Neuronal stem cell (in vitro differentiated cells): ENCODE measurements at regions not wholly inside any gene's neighbourhood (a gene's known extent, or its start where the extent isn't known, plus 50 kb on each side); places are given as distances from the start of the nearest gene placed in this dataset.

Source experiments
- DNase-seq: peaks from one replicate; pipeline ENCODE4 v3.0.0-alpha.2; 2013; ENCODE audit warnings: low spot score
- H2AFZ ChIP-seq: one replicate; pipeline ENCODE4 v1.6.1; 2013; ENCODE audit warnings: mild to moderate bottlenecking, low read length, inconsistent platforms
- H2AK5ac ChIP-seq: 2 replicates; pipeline ENCODE4 v1.6.1; 2013; ENCODE audit warnings: low read depth, mild to moderate bottlenecking, inconsistent platforms, low read length, moderate library complexity, mixed read lengths
- H2BK120ac ChIP-seq: 2 replicates; pipeline ENCODE4 v1.6.1; 2013; ENCODE audit warnings: low read depth, mild to moderate bottlenecking, inconsistent platforms, low read length, moderate library complexity, mixed read lengths
- H2BK12ac ChIP-seq: one replicate; pipeline ENCODE4 v1.6.1; 2013; ENCODE audit warnings: low read length, inconsistent platforms
- H2BK15ac ChIP-seq: 2 replicates; pipeline ENCODE4 v1.6.1; 2013; ENCODE audit warnings: mild to moderate bottlenecking, low read length, inconsistent platforms, mixed read lengths
- H2BK5ac ChIP-seq: one replicate; pipeline ENCODE4 v1.6.1; 2013; ENCODE audit warnings: inconsistent platforms, mild to moderate bottlenecking, low read length, moderate library complexity
- H3K14ac ChIP-seq: one replicate; pipeline ENCODE4 v1.6.1; 2013; ENCODE audit warnings: low read length, inconsistent platforms
- H3K18ac ChIP-seq: 2 replicates; pipeline ENCODE4 v1.6.1; 2013; ENCODE audit warnings: low read length, inconsistent platforms
- H3K23ac ChIP-seq: 2 replicates; pipeline ENCODE4 v1.6.1; 2013; ENCODE audit warnings: low read depth, mild to moderate bottlenecking, mixed read lengths, low read length, inconsistent platforms; ENCODE audit not compliant: poor library complexity
- H3K27ac ChIP-seq: replicated peaks from 3 replicates; pipeline ENCODE4 v1.5.1; 2013; ENCODE audit warnings: low read length, inconsistent platforms
- H3K27me3 ChIP-seq, 3 experiments: 2 replicates each; pipeline ENCODE4 v1.6.1; 2013; ENCODE audit warnings: low read length in 3 of 3, mild to moderate bottlenecking in 2 of 3, inconsistent platforms in 1 of 3, low read depth in 1 of 3, mixed read lengths in 1 of 3, moderate library complexity in 1 of 3; ENCODE audit not compliant: control insufficient read depth in 3 of 3, insufficient read depth in 3 of 3
- H3K36me3 ChIP-seq, 2 donors: replicated peaks in 1 of 2; 2 replicates each; pipeline ENCODE4 v1.6.1; 2013; ENCODE audit warnings: low read length in 2 of 2; ENCODE audit not compliant: control insufficient read depth in 2 of 2, insufficient read depth in 2 of 2
- H3K4ac ChIP-seq: 2 replicates; pipeline ENCODE4 v1.6.1; 2013; ENCODE audit warnings: inconsistent platforms, mild to moderate bottlenecking, low read length, moderate library complexity
- H3K4me1 ChIP-seq, 2 donors: 1 replicate in 1 of 2; 2 replicates in 1 of 2; pipeline ENCODE4 v1.6.1; 2013; ENCODE audit warnings: low read length in 2 of 2, low read depth in 1 of 2; ENCODE audit not compliant: control insufficient read depth in 2 of 2, insufficient read depth in 1 of 2
- H3K4me2 ChIP-seq: one replicate; pipeline ENCODE4 v1.6.1; 2013; ENCODE audit warnings: mild to moderate bottlenecking, low read length, inconsistent platforms; ENCODE audit not compliant: insufficient read depth, poor library complexity, severe bottlenecking
- H3K4me3 ChIP-seq, 2 donors: 2 replicates each; pipeline ENCODE4 v1.5.1; 2013; ENCODE audit warnings: low read length in 2 of 2, mild to moderate bottlenecking in 2 of 2, inconsistent platforms in 1 of 2, moderate library complexity in 1 of 2
- H3K79me1 ChIP-seq: one replicate; pipeline ENCODE4 v1.6.1; 2013; ENCODE audit warnings: low read depth, mild to moderate bottlenecking, inconsistent platforms, low read length, moderate library complexity
- H3K9ac ChIP-seq: one replicate; pipeline ENCODE4 v1.6.1; 2013; ENCODE audit warnings: mild to moderate bottlenecking, low read depth, low read length, inconsistent platforms; ENCODE audit not compliant: poor library complexity
- H3K9me3 ChIP-seq, 2 donors: replicated peaks in 1 of 2; 2 replicates each; pipeline versions ENCODE3 to v1.6.1; 2013; ENCODE audit warnings: low read length in 2 of 2, mild to moderate bottlenecking in 2 of 2, inconsistent platforms in 1 of 2, low read depth in 1 of 2, mixed read lengths in 1 of 2, moderate library complexity in 1 of 2; ENCODE audit not compliant: control insufficient read depth in 2 of 2, insufficient read depth in 1 of 2
- H4K8ac ChIP-seq: one replicate; pipeline ENCODE4 v1.6.1; 2013; ENCODE audit warnings: low read depth, mild to moderate bottlenecking, inconsistent platforms, low read length, moderate library complexity
- H4K91ac ChIP-seq: one replicate; pipeline ENCODE4 v1.6.1; 2013; ENCODE audit warnings: low read length, low read depth, mild to moderate bottlenecking, inconsistent platforms; ENCODE audit not compliant: poor library complexity
- WGBS, 2 donors: extraction: QIAGEN DNeasy Blood & Tissue Kit; methylation state at CpG; one replicate each; pipeline ENCODE4 v1.1.7; 2013; ENCODE audit warnings: missing lambda C conversion rate in 2 of 2, mixed read lengths in 1 of 2; ENCODE audit not compliant: insufficient read length in 2 of 2, insufficient replicate concordance in 1 of 2; ENCODE audit errors: extremely low coverage in 2 of 2; 5-methylcytosine and 5-hydroxymethylcytosine counted together

- Histone ChIP-seq H3K27me3 (no peaks in the 10 kb centered on the region), H2BK12ac (no peak overlapping the region), H3K27ac (no peak overlapping the region), H2BK15ac (no peak overlapping the region), H2BK5ac (no peak overlapping the region), H3K23ac (no peak overlapping the region), H3K4ac (no peak overlapping the region), H4K91ac (no peak overlapping the region), H3K79me1 (no peaks in the 10 kb centered on the region), H3K14ac (no peak overlapping the region), H3K36me3 (no peaks in the 10 kb centered on the region), H2AFZ (no peak overlapping the region), H3K4me1 (no peaks in the 10 kb centered on the region), H2BK120ac (no peak overlapping the region), H2AK5ac (no peak overlapping the region), H3K4me3 (no peak overlapping the region), H3K4me2 (no peak overlapping the region), H3K9ac (no peak overlapping the region), H3K18ac (no peak overlapping the region), H3K9me3 (no peaks in the 10 kb centered on the region), H4K8ac (no peak overlapping the region)
- no CpG with 5 or more reads among the region's 2 CpGs for WGBS, 2 donors
- DNase-seq: no peak
These were observed 103.7 kb upstream of the PARP8 start for GRCh38 chr5:50562694-50563093.

GRCh38 chr5:50564079-50564478, 102.4 kb upstream of the PARP8 start:
- no peak overlapping the region for H4K91ac ChIP-seq
- no peak overlapping the region for H3K18ac ChIP-seq
- H4K8ac ChIP-seq: no peak overlapping the region
- H2BK120ac ChIP-seq: no peak overlapping the region
- no peak overlapping the region for H3K4me2 ChIP-seq
- no peak overlapping the region for H3K23ac ChIP-seq
- no peaks in the 10 kb centered on the region for H3K79me1 ChIP-seq
- no peak overlapping the region for H2AFZ ChIP-seq
- H3K27ac ChIP-seq: no peak overlapping the region
- no peak overlapping the region for H2BK15ac ChIP-seq
- no peak for DNase-seq
- H3K9ac ChIP-seq: no peak overlapping the region
- H3K4me1 ChIP-seq: no peaks in the 10 kb centered on the region
- H3K4me3 ChIP-seq: no peak overlapping the region
- H3K14ac ChIP-seq: no peak overlapping the region
- no peak overlapping the region for H2BK12ac ChIP-seq
- H3K4ac ChIP-seq: no peak overlapping the region
- H3K36me3 ChIP-seq: no peaks in the 10 kb centered on the region
- H2AK5ac ChIP-seq: no peak overlapping the region
- H3K27me3 ChIP-seq: no peaks in the 10 kb centered on the region
- no peaks in the 10 kb centered on the region for H3K9me3 ChIP-seq
- H2BK5ac ChIP-seq: no peak overlapping the region
- no CpG with 5 or more reads among the region's 2 CpGs for WGBS, 2 donors

- Histone ChIP-seq H2BK5ac (no peak overlapping the region), H3K23ac (no peak overlapping the region), H2AFZ (no peak overlapping the region), H3K9me3 (no peaks in the 10 kb centered on the region), H2AK5ac (no peak overlapping the region), H3K4ac (no peak overlapping the region), H3K27me3 (no peaks in the 10 kb centered on the region), H3K18ac (no peak overlapping the region), H2BK15ac (no peak overlapping the region), H2BK120ac (no peak overlapping the region), H2BK12ac (no peak overlapping the region), H3K4me1 (no peaks in the 10 kb centered on the region), H3K27ac (no peak overlapping the region), H3K14ac (no peak overlapping the region), H3K79me1 (no peaks in the 10 kb centered on the region), H3K36me3 (no peaks in the 10 kb centered on the region), H3K9ac (no peak overlapping the region), H4K8ac (no peak overlapping the region), H4K91ac (no peak overlapping the region), H3K4me2 (no peak overlapping the region), H3K4me3 (no peak overlapping the region)
- no CpG with 5 or more reads among the region's 1 CpG for WGBS, 2 donors
- no peak for DNase-seq
These were observed 101.9 kb upstream of the PARP8 start for GRCh38 chr5:50564558-50564957.

- Histone ChIP-seq H3K27ac (no peak overlapping the region), H2BK12ac (no peak overlapping the region), H3K4me1 (peaks cover 0 to 2% of the 10 kb centered on the region in 2 donors), H2AK5ac (no peak overlapping the region), H3K79me1 (no peaks in the 10 kb centered on the region), H3K4me2 (no peak overlapping the region), H3K14ac (no peak overlapping the region), H2BK120ac (no peak overlapping the region), H3K4ac (no peak overlapping the region), H3K27me3 (no peaks in the 10 kb centered on the region), H3K36me3 (no peaks in the 10 kb centered on the region), H3K4me3 (no peak overlapping the region), H4K91ac (no peak overlapping the region), H4K8ac (no peak overlapping the region), H3K18ac (no peak overlapping the region), H3K9me3 (no peaks in the 10 kb centered on the region), H2BK15ac (no peak overlapping the region), H3K9ac (no peak overlapping the region), H3K23ac (no peak overlapping the region), H2AFZ (no peak overlapping the region), H2BK5ac (no peak overlapping the region)
- WGBS, 2 donors: no CpG with 5 or more reads among the region's 3 CpGs
- no peak for DNase-seq
These were observed 92.3 kb upstream of the PARP8 start for GRCh38 chr5:50574121-50574520.
